Gastroesophageal sphincter (tissue), 3 donors: ENCODE measurements at regions not wholly inside any gene's neighbourhood (a gene's known extent, or its start where the extent isn't known, plus 50 kb on each side); places are given as distances from the start of the nearest gene placed in this dataset.

Experiments used
- EP300 ChIP-seq: sonication (generic); formaldehyde crosslinking; IDR thresholded peaks from one replicate; pipeline ENCODE4 v1.6.1; 2017; ENCODE audit warnings: antibody characterized with exemption, mild to moderate bottlenecking
- POLR2A ChIP-seq, 2 donors: fragments of 450-650 bp; IDR thresholded peaks; one replicate each; pipeline ENCODE4 v1.6.1; 2017; ENCODE audit warnings: antibody characterized with exemption in 2 of 2, mild to moderate bottlenecking in 2 of 2, moderate library complexity in 1 of 2
- POLR2AphosphoS5 ChIP-seq: sonication (generic); formaldehyde crosslinking; IDR thresholded peaks from one replicate; pipeline ENCODE4 v1.6.1; 2017; ENCODE audit warnings: antibody characterized with exemption
- TF ChIP-seq, protein P1 (sequence below), 4 experiments: fragments of 200-600 bp in 2 of 4; fragments of 450-650 bp in 2 of 4; sonication (generic) in 1 of 4; IDR thresholded peaks; one replicate each; pipeline ENCODE4 v1.5.1; 2017 to 2019; ENCODE audit warnings: antibody characterized with exemption in 4 of 4, mild to moderate bottlenecking in 2 of 4, moderate library complexity in 2 of 4

DNA sequence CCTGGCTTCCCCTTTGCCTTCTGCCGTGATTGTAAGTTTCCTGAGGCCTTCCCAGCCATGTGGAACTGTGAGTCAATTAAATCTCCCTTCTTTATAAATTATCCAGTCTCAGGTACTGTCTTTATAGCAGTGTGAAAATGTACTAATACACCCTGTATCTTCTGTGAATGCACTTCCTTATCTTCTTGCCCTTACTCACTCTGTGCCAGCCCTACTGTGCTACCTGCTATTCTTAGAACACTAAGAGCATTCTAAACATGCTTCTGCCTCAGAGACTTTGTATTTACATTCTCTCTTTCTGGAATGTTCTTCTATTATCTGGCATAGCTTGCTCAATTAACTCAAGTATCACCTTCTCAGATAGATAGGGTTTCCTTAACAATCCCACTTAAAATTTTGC, 164.4 kb upstream of the EDIL3 start:
- TF ChIP-seq, protein P1, sequence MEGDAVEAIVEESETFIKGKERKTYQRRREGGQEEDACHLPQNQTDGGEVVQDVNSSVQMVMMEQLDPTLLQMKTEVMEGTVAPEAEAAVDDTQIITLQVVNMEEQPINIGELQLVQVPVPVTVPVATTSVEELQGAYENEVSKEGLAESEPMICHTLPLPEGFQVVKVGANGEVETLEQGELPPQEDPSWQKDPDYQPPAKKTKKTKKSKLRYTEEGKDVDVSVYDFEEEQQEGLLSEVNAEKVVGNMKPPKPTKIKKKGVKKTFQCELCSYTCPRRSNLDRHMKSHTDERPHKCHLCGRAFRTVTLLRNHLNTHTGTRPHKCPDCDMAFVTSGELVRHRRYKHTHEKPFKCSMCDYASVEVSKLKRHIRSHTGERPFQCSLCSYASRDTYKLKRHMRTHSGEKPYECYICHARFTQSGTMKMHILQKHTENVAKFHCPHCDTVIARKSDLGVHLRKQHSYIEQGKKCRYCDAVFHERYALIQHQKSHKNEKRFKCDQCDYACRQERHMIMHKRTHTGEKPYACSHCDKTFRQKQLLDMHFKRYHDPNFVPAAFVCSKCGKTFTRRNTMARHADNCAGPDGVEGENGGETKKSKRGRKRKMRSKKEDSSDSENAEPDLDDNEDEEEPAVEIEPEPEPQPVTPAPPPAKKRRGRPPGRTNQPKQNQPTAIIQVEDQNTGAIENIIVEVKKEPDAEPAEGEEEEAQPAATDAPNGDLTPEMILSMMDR (IDR thresholded peaks at IDR 0.05), result no peak
- TF ChIP-seq EP300 (no peak), POLR2A (IDR thresholded peaks at IDR 0.05) (no peak), POLR2AphosphoS5 (no peak)
